GM21367 (cell line): ENCODE measurements at regions not wholly inside any gene's neighbourhood (a gene's known extent, or its start where the extent isn't known, plus 50 kb on each side); places are given as distances from the start of the nearest gene placed in this dataset.
"Not testable (repeated sequence)": the region's sequence is repeated elsewhere in the genome, so short reads cannot be mapped to it uniquely, and the experiment has no call there.

Experiments
- ATAC-seq: cut with Tn5 transposase; IDR thresholded peaks from one replicate; pipeline ENCODE4 v1.9.1; 2021; ENCODE audit not compliant: unreplicated experiment

DNA sequence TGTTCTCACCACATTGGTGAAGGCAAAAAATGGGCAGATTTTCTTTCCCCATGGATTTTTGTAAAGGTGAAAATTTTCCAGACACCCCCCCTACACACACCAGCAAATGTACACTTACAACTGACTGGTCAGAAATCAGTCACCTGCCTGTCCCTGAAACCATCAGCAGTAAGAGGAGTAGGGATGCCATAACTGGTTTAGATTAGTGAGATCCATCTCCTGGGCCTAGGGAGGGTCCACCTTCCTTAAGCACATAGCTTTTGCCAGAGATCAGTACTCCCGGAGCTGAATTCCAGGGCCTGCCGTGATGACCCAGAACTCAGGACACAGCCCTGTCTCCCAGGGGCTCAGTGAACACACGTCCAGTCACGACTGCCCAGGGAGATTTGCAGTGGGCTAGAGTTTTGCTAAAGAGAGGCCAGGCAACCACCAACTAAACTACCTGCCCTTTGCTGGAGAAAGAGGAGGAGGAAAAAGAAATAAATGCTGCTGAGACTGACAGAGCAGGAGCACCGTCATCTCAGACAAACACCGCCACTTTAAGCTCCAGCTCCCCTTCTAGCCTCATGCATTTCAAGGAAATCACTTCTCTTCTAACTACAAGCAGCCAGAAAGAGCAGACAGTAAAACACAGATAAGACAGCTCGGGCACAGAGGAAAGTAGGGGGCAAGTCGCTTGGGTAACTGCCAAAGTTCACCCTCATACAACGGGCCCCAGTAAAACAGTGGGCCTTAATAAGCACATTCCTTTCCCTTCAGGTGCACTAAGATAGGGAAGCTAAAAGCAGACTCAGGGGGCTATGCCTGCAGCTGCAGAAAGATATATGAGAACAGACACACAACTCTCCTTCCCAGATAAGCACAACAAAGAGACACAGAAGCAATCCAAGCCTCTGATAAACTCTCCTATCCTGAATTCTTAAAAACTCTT, 82.6 kb upstream of the SPTLC3 start:
- no peak for ATAC-seq

DNA sequence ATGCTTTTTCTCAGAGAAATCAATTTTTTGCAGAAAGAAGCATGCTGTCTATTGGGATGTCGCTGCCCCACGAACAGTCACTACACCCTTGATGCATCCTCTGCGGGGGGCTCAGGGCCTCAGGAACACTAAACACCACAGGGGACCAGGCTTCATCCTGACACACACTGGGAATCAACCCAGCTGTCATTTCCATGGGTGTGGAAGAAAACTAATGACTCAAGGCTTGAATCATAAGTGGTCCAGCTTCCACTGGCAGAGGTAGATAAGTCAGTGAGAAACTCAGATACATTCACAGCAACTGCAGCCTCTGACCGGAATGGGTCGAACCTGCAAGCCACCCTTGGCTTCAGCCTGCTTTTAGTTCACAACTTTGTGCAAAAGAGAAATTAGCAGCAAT, 81.3 kb upstream of the SPTLC3 start:
- ATAC-seq: no peak

DNA sequence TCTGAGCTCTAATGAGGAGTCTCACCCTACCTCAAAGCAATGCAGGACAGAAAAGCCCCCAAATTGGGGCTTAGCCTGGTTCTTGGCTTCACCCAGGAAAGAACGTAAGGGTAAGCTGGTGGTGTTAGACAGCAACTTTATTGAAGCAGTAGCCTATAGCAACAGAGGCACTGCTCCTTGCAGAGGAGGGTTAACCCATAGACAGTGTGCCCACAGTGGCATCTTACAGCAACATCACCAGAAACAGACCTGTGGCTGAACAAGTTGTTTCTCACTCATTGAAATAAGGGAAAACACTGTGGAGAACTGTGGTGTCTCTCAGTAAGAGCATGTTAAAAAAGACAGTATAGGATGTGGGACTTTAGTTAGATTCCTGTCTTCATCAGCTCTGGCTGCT, 80.4 kb upstream of the SPTLC3 start:
- no peak for ATAC-seq

DNA sequence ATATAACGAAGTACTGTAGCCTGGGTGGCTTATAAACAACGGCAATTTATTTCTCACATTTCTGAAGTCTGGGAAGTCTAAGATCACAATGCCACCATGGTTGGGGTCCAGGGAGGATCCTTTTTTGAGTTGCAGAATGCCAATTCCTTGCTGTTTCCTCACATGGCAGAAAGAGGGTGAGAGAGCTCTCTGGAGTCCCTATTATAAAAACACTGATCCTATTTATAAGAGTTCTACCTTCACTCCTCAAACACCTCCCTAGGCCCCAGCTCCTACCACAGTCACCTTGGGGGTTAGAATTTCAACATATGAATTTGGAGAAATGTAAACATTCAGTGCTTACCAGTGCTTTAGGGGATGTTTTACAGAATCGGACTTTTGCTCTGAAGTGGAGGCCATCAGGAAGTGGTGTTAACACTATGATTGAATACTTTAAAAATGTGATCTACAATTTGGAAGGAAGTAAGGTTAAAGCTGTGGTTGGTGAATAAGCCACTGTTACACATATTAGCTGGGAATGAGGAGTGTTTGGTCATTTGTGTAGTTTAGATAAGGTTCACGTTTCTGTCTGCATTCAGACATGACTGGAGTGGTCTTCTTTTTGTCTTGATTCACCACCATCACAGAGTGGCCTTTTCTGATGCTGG, 79.9 kb upstream of the SPTLC3 start:
- no peak for ATAC-seq

DNA sequence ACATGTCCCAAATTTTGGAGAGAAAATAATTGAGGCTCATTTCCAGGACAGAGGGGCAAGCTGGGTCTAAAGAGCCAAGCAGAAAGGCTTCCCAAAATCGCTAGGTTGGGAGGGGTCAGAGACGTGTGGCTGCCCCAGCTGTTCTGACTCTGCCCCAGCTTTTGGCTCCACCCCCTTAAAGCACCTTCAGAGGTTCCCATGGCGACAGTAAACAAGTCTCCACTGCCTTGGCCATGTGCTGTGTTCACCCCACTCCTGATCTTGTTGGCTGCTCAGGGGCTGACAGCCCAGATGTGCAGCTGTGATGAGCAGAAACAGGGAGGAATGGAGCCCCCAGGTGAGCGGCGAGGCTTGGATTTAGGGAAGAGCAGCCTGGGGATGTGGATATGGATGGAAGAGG, 72.8 kb upstream of the SPTLC3 start:
- ATAC-seq: no peak

DNA sequence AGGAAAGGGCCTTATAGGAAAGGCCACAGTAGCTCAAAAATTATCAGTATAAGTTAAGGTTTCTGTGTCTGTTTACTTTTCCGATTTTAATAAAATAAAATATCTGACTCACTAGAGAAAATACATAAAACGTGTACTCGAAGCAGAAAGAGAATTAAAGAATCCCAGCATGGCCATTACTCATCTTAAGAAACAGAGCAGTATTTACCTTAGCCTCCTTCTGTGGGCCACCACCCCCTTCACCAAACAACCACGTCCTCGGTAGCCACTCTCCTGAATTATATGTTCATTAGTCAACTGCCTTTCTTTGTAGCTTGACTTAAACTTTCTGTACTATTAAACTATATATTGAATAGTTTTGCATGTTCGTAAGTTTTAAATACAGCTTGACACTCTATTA, 72.2 kb upstream of the SPTLC3 start:
- ATAC-seq: no peak

DNA sequence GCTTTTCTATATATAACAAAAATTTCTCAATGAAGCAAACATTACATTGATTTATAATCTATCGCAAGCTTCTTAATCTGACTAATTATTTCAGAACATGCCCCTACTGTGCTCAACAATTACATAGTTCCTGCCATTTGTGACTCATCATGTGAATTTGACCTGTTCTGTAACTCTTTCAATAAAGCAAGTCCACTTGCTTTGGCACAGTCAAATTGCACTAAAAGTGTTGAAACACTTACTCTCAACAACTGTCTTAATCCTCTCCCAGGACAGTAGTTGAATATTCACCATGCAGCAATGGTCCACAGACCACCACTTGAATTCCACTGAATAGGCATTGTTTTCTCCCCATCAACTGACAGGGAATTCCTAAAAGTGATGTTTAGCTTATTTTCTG, 67.7 kb upstream of the SPTLC3 start:
- ATAC-seq: no peak

DNA sequence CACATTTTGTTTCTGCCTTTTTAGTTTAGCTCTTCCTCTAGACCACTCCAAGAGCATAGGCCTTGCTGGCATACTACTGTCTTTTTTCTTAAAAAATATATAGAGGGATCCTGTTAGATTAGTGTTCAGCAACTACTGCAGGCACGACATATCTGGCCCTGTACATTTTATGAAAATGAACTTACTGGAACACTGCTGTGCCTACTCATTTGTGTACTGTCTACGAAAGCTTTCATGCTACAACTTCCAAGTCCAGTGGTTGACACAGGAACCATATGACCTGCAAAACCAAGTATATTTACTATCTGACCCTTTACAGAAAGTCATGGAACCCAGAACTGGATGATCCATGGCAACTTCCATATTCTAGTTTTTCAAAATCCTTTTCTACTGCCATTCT, 66.6 kb upstream of the SPTLC3 start:
- ATAC-seq: no peak

DNA sequence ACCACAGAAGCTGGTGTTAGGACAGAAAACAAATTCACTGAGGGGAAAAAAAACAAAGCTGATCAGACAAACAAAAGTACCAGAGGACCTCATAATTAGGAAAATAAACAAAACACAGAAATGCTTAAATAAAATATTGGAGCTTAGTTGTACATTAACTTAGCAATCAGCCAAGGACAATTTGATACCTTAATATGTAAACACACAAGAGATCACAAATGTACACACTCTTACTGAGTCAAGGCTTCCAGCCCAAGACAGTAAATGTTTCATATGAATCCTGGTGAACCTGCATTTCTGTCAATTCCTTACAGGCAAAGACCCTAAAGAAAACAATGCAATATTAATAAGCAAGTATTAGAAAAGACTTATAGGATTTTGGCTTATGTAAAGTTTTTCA, 62.0 kb upstream of the SPTLC3 start:
- ATAC-seq: no peak

DNA sequence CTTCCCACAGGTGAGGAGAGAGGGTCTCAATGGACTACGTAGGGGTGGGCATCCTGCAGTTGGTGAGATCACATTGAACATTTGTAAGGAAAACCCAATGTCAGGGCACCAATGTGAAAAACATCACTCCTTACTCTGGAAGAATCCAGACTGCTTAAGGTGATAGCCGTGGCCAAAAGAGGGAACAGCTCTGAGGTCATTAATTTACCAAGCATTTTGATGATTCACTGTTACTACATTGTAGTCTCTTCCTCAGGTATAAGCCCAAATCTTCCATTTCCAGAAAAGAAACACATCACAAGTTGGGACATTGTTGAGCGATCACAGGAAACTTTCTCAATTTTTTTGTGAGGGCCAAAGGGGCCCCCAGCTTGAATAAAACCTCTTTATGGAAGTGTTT, 61.1 kb upstream of the SPTLC3 start:
- no peak for ATAC-seq

DNA sequence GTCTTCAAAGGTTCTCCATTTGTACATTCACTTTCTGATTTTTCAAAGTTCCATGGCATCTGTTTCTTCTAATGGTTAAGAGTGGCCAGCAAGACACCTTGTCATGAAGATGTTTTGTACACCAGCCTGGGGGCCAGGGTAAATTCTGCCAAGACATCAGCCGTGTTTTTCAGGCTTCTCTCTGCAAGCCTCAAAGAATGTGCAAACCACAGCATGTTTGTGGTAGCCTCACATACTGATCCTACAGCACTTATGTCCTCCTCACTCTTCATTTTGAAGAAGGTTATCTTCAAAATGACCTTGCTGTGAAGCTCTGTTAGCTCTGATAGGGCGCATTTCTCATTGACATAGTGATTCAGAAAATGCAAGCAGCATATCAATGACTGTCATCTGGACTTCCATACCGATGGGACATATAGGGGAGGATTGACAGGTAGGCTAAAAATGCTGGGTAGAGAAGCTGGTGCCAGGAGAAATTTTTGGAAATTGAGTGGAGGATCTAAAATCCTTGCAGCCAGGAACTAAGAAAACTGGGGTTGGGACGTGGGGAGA, 59.3 kb upstream of the SPTLC3 start:
- no peak for ATAC-seq

DNA sequence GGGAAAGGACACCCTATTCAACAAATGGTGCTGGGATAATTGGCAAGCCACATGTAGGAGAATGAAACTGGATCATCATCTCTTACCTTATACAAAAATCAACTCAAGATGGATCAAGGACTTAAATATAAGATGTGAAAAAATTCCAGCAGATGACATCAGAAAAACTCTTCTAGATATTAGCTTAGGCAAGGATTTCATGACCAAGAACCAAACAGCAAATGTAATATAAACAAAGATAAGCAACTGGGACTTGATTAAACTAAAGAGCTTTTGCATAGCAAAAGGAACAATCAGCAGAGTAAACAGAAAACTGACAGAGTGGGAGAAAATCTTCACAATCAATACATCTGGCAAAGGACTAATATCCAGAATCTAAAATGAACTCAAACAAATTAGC, 54.5 kb upstream of the SPTLC3 start:
- ATAC-seq: not testable (repeated sequence)

DNA sequence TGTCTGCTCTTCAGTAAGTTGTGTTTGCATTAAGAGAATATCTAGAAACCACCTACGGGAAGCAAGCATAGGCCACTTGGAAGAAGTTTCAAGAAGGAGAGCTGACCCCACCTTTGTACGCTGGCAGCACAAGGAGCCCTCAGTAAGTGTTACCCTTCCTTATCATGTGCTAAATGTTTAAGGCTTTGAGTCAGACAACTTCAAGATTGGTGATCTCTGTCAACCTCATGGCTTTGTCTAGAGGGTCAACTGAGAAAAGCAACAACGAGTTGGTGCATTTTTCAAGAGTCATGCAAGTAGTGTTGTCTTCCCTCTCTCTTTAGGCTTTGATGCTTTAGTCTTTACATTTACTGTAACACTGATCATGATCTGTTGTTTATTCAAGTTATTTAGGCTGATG, 53.2 kb upstream of the SPTLC3 start:
- ATAC-seq: no peak

DNA sequence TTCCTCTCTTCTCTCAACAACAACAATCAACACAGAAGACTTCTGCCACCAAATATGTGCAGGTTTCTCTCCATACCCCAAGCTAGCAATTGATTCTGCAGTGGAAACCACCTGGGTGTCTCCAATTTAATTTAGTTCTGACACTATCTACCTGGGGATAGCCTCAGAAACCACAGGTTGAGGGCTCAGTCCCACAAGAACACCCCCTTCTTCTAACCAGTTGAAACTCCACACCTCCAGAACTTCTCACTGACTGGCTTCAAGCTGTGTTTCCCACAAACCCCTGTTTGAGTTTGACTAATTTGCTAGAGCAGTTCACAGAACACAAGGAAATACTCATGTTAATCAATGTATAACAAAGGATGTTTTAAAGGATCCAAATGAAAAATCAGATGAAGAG, 52.5 kb upstream of the SPTLC3 start:
- ATAC-seq: no peak

DNA sequence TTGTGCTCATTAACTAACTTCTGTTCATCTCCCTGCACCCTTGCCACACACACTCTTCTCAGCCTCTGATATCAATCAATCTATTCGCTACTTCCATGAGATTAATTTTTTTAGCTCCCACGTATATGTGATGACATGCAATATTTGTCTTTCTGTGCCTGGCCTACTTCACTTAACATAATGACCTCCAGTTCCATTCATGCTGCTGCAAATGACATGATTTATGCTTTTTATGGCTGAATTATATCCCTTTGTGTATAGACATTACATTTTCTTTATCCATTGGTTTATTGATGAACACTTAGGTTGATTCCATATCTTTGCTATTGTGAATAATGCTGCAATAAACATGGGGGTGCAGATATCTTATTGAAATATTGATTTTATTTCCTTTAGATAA, 50.8 kb upstream of the SPTLC3 start:
- no peak for ATAC-seq
